ENCODE measurements at regions not wholly inside any gene's neighbourhood (a gene's known extent, or its start where the extent isn't known, plus 50 kb on each side); places are given as distances from the start of the nearest gene placed in this dataset.
"Not testable (repeated sequence)": the region's sequence is repeated elsewhere in the genome, so short reads cannot be mapped to it uniquely, and the experiment has no call there.

- H3K27me3 ChIP-seq (ENCODE audit: insufficient read depth, poor library complexity, severe bottlenecking); H3K4me3 ChIP-seq (replicated peaks; ENCODE audit: insufficient read depth, low read length); H3K27ac ChIP-seq (replicated peaks); DNase-seq (ENCODE audit: low read depth in 1 of 2, low spot score in 1 of 2): not testable (repeated sequence)
Measured at GRCh38 chr21:8194042-8194441, 2327.3 kb upstream of the TPTE start.

- not testable (repeated sequence) for H3K4me3 ChIP-seq (replicated peaks; ENCODE audit: insufficient read depth, low read length); H3K27ac ChIP-seq (replicated peaks); DNase-seq (ENCODE audit: low read depth in 1 of 2, low spot score in 1 of 2); H3K27me3 ChIP-seq (ENCODE audit: insufficient read depth, poor library complexity, severe bottlenecking)
Measured at GRCh38 chr21:8197377-8198027, 2323.9 kb upstream of the TPTE start.

- H3K27me3 ChIP-seq (ENCODE audit: insufficient read depth, poor library complexity, severe bottlenecking); H3K4me3 ChIP-seq (replicated peaks; ENCODE audit: insufficient read depth, low read length); DNase-seq (ENCODE audit: low read depth in 1 of 2, low spot score in 1 of 2); H3K27ac ChIP-seq (replicated peaks): not testable (repeated sequence)
Measured at GRCh38 chr21:8205094-8205891, 2316.1 kb upstream of the TPTE start.

GRCh38 chr21:8205892-8206188, 2315.5 kb upstream of the TPTE start:
- H3K27me3 ChIP-seq (ENCODE audit: insufficient read depth, poor library complexity, severe bottlenecking); DNase-seq (ENCODE audit: low read depth in 1 of 2, low spot score in 1 of 2); H3K4me3 ChIP-seq (replicated peaks; ENCODE audit: insufficient read depth, low read length); H3K27ac ChIP-seq (replicated peaks): not testable (repeated sequence)

GRCh38 chr21:8212986-8213550, 2308.3 kb upstream of the TPTE start:
- peak in 1 of 2 experiments; percentile 55 for DNase-seq (ENCODE audit: low read depth in 1 of 2, low spot score in 1 of 2)
- not testable (repeated sequence) for H3K27ac ChIP-seq (replicated peaks); H3K27me3 ChIP-seq (ENCODE audit: insufficient read depth, poor library complexity, severe bottlenecking); H3K4me3 ChIP-seq (replicated peaks; ENCODE audit: insufficient read depth, low read length)

- not testable (repeated sequence) for DNase-seq (ENCODE audit: low read depth in 1 of 2, low spot score in 1 of 2); H3K27ac ChIP-seq (replicated peaks); H3K4me3 ChIP-seq (replicated peaks; ENCODE audit: insufficient read depth, low read length); H3K27me3 ChIP-seq (ENCODE audit: insufficient read depth, poor library complexity, severe bottlenecking)
Measured at GRCh38 chr21:8214539-8214938, 2306.8 kb upstream of the TPTE start.

- DNase-seq (ENCODE audit: low read depth in 1 of 2, low spot score in 1 of 2); H3K27ac ChIP-seq (replicated peaks); H3K4me3 ChIP-seq (replicated peaks; ENCODE audit: insufficient read depth, low read length); H3K27me3 ChIP-seq (ENCODE audit: insufficient read depth, poor library complexity, severe bottlenecking): not testable (repeated sequence)
Measured at GRCh38 chr21:8229366-8230150, 2291.8 kb upstream of the TPTE start.

GRCh38 chr21:8231252-8231651, 2290.1 kb upstream of the TPTE start:
- not testable (repeated sequence) for H3K27me3 ChIP-seq (ENCODE audit: insufficient read depth, poor library complexity, severe bottlenecking); H3K4me3 ChIP-seq (replicated peaks; ENCODE audit: insufficient read depth, low read length); H3K27ac ChIP-seq (replicated peaks); DNase-seq (ENCODE audit: low read depth in 1 of 2, low spot score in 1 of 2)

GRCh38 chr21:8233000-8233399, 2288.4 kb upstream of the TPTE start:
- DNase-seq (ENCODE audit: low read depth in 1 of 2, low spot score in 1 of 2): not testable (repeated sequence)

GRCh38 chr21:8234059-8234458, 2287.3 kb upstream of the TPTE start:
- H3K27me3 ChIP-seq (ENCODE audit: insufficient read depth, poor library complexity, severe bottlenecking); H3K27ac ChIP-seq (replicated peaks); DNase-seq (ENCODE audit: low read depth in 1 of 2, low spot score in 1 of 2); H3K4me3 ChIP-seq (replicated peaks; ENCODE audit: insufficient read depth, low read length): not testable (repeated sequence)

More at GRCh38 chr21:8233000-8233399, 2288.4 kb upstream of the TPTE start:
- not testable (repeated sequence) for H3K27me3 ChIP-seq (ENCODE audit: insufficient read depth, poor library complexity, severe bottlenecking); H3K27ac ChIP-seq (replicated peaks); H3K4me3 ChIP-seq (replicated peaks; ENCODE audit: insufficient read depth, low read length)

GRCh38 chr21:8244723-8245641, 2276.4 kb upstream of the TPTE start:
- DNase-seq (ENCODE audit: low read depth in 1 of 2, low spot score in 1 of 2); H3K4me3 ChIP-seq (replicated peaks; ENCODE audit: insufficient read depth, low read length); H3K27me3 ChIP-seq (ENCODE audit: insufficient read depth, poor library complexity, severe bottlenecking); H3K27ac ChIP-seq (replicated peaks): not testable (repeated sequence)

GRCh38 chr21:8245642-8246402, 2275.6 kb upstream of the TPTE start:
- H3K4me3 ChIP-seq (replicated peaks; ENCODE audit: insufficient read depth, low read length); H3K27me3 ChIP-seq (ENCODE audit: insufficient read depth, poor library complexity, severe bottlenecking); H3K27ac ChIP-seq (replicated peaks); DNase-seq (ENCODE audit: low read depth in 1 of 2, low spot score in 1 of 2): not testable (repeated sequence)

GRCh38 chr21:8251701-8252100, 2269.7 kb upstream of the TPTE start:
- not testable (repeated sequence) for H3K4me3 ChIP-seq (replicated peaks; ENCODE audit: insufficient read depth, low read length); H3K27ac ChIP-seq (replicated peaks); DNase-seq (ENCODE audit: low read depth in 1 of 2, low spot score in 1 of 2); H3K27me3 ChIP-seq (ENCODE audit: insufficient read depth, poor library complexity, severe bottlenecking)

All from HL-60 (cell line).